SHP77 treated with DMSO at 0.1 percent for 48 hours (cell line): ENCODE measurements at regions not wholly inside any gene's neighbourhood (a gene's known extent, or its start where the extent isn't known, plus 50 kb on each side); places are given as distances from the start of the nearest gene placed in this dataset.

Experiments used
- DNase-seq: peaks from one replicate; lab custom pipeline; 2025; lab: John Stamatoyannopoulos, UW

GRCh38 chr1:75083848-75084514, 50.2 kb upstream of the LHX8 start:
- no peak for DNase-seq
